EL (cell line): ENCODE measurements at regions not wholly inside any gene's neighbourhood (a gene's known extent, or its start where the extent isn't known, plus 50 kb on each side); places are given as distances from the start of the nearest gene placed in this dataset.
"Not testable (repeated sequence)": the region's sequence is repeated elsewhere in the genome, so short reads cannot be mapped to it uniquely, and the experiment has no call there.

Experiments used
- DNase-seq: peaks from one replicate; pipeline ENCODE4 v3.0.0-alpha.2; 2016

DNA sequence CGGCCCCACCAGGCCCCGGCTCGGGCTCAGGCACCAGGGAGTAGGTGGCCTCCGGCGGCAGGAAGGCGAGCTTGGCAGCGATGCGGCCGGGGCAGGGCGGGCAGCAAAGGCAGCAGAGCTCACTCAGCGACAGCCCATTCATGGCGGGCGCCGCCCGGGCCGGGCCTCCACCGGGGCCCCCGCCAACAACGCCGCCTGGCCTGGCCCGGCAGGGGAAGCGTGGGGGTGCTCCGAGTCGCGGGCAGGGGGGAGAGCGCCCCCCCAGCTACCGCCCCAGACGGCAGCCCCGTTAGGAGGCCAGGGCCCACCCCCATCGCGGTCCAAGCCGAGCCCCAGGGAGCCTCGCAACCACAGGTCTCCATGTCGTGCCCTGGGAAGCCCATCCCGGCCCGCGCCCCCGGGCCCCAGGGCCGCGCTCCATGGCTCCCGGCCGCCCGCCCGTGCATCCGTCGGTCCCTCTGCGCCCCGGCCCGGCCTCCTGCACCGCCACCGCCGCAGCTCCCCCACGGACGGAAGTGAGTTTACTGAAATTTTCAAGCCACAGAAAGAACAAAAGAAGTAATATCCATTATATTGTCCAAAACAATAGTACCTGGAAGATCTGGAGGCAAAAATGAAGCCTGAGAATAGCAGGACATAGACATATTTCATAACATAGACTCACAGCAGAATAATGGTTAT is 126.6 kb upstream of the VPREB1 start:
- DNase-seq = not testable (repeated sequence)

DNA sequence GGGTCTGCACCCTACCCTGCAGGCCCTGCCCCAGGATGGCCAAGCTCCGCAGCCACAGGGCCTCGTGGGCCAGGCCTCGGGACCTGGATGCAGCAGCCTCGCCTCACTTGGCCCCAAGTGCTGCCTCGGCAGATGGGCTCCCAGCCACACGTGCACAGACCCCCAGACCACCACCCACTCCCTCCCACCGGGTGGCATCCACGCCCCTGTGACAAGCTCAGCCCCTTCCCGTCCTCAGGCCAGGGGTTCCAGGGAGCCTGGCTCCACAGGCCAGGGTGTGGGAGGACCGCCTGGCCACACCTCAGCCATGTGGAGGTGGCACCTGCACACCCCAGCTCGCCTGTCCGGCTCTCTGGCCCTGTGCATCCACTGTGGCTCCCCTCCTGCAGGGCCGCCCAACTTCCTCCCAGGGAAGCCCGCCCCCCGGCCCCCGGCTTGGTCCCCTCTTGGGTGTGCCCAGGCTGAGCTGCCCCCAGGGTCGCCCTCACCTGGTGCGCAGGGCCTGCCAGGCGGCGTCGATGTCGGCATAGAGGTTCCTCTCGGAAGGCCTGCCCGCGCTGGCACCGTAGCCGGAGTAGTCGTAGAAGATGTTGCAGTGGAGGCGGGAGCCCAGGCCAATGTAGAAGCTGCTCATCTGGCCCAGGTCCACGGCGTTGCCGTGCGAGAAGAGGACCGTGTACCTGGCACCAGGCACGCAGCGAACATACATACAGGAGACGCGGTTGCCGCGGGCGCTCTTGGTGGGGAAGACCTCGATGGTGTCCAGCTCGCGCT is 127.4 kb upstream of the VPREB1 start:
- DNase-seq = not testable (repeated sequence)

- DNase-seq = no peak
Measured at GRCh38 chr22:22113701-22114100, 130.9 kb upstream of the VPREB1 start.

DNA sequence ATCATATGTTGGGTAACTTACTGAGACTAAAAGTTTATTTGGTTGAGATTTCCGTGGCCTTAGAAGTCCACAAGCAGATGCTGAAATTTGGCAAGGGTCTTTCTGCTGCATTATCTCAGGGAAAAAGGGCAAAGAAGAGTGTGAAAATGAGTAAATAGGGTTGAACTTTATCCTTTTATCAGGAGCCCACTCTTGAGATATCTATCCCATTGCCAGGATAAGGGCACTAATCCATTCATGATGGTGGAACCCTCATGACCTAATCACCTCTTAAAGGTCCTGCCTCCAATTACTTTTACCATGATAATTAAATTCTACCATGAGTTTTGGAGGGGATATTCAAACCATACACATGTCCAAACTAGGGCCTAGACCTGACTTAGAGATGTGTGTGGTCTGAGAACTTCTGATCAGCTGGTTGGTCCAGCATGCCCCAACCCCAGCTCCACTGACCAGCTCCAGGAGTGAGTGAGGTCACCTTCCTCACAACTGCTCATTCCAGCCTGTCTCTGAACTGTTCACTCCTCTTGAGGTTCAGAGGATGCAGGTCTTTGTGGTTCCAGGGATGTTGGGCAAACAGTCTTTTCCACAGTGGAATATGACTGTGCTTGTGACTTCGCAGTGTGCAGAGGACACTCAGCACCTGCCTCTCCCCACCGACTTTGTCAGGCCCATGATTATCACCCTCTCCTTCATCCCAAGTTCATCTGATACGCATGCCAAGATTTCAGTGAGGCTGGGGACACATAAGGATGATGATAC is 130.1 kb upstream of the TOP3B start:
- no peak for DNase-seq

GRCh38 chr22:22111983-22112382 is 129.4 kb upstream of the TOP3B start:
- no peak for DNase-seq

- peak; percentile 68 for DNase-seq
Measured at GRCh38 chr22:22111267-22111751, 128.7 kb upstream of the TOP3B start.

- DNase-seq = peak; percentile 64
Measured at GRCh38 chr22:22110548-22111266, 128.1 kb upstream of the TOP3B start.

- no peak for DNase-seq
Measured at GRCh38 chr22:22109693-22110466, 127.3 kb upstream of the TOP3B start.

GRCh38 chr22:22106855-22107254 is 124.3 kb upstream of the TOP3B start:
- DNase-seq = no peak

DNA sequence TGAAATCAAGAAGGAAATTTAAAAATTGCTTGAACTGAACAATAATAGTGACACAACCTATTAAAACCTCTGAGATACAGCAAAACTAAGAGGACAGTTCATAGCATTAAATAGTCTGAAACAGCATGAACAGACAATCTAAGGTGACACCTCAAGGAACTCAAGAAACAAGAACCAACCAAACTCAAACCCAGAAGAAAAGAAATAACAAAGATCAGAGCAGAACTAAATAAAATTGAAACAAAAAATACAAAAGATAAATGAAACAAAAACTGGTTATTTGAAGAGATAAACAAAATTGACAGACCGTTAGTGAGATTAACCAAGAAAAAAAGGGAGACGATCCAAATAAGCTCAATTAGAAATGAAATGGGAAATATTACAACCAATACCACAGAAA is 122.8 kb upstream of the TOP3B start:
- DNase-seq = no peak

DNA sequence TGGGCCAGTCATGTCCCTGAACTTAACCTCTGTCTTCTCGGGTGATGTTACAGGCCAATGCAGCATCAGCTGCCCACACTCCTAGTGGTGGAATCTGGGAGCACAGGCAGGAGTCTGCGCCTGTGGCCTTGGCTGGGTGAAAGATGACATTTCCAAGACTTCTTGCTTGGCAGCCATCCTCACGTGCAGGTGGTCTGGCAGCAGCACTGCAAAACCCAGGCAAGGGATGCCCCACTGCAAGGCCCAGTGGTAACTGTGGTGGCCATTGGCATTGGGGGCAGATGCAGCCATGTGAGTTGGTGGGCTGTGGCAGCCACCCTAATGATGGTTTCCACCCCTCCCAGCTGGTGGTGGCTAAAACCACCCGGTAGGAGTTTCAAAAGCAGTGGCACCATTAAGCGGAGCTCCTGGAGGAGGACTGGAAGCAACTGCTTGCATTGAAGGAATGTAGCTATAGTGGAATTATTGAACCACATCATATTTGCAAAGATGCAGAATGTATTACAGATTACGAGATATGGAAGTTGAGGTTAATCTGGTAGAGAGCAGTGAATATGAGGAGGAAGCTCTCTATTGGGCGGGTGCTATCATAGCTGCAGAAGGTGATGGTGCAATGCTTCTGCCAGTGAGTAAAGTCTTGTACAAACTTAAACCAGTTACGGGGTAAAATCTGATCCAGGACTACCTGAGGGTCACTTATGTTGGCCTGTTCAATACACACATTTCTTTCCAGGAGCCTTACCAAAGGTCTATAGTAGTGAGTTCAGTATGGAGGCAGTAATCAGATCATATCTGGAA is 120.7 kb upstream of the TOP3B start:
- DNase-seq = no peak

- peak; percentile 10 for DNase-seq
Measured at GRCh38 chr22:22099833-22100812, 117.5 kb upstream of the TOP3B start.

GRCh38 chr22:22099194-22099486 is 116.6 kb upstream of the TOP3B start:
- no peak for DNase-seq

- no peak for DNase-seq
Measured at GRCh38 chr22:22098457-22099193, 116.0 kb upstream of the TOP3B start.

GRCh38 chr22:22097727-22098228 is 115.2 kb upstream of the TOP3B start:
- no peak for DNase-seq

DNA sequence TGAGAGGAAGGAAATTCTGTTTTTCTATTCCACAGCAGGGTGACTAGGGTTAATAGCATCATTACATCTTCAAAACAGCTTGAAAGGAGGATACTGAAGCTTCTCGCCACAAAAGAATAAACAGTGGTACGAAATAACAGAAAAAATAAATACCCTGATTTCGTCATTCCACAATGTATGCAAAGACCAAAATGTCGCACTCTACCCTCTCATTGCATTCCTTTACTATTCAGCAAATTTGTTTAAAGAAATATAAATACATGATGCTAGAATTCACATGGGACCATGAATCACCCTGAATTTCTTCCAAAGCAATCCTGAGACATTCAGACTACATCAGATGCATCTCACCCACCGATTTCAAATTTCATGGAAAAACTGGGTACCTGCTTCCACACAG is 112.3 kb upstream of the TOP3B start:
- no peak for DNase-seq

GRCh38 chr22:22094514-22094913 is 111.9 kb upstream of the TOP3B start:
- no peak for DNase-seq

DNA sequence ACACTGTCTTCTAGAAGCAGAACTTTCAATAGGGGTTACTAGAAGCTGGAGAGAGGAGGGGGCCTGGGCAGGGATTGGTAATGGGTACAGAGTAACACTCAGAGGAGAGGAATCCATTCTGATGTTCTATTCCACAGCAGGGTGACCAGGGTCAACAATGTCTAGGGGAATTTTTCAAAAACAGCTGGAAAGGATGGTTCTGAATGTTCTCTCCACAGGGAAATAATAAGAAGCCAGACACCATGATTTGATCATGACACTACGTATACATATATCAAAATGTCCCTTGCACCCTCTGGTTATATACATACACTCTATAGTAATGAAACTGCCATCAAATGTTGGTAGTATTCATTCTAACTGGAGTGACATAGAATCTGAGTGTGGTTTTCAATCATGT is 111.2 kb upstream of the TOP3B start:
- DNase-seq = no peak

DNA sequence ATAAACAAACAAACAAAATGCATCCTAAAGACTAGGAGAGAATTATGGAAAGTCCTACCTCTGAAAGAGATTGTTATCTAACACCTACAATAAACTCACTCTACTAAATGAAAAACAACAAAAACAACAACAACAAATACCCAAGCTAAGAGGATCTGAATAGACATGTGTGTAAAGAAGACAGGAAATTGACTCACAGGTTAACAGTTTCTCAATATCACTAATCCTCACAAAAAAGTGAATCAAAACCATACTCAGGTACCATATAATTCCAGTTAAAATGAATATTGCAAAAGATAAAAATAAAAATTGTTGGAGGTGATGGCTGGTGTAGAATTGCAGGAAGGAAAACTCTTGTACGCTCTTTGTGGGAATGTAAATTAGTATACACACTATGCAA is 110.4 kb upstream of the TOP3B start:
- DNase-seq = no peak
